ENCODE measurements at regions not wholly inside any gene's neighbourhood (a gene's known extent, or its start where the extent isn't known, plus 50 kb on each side); places are given as distances from the start of the nearest gene placed in this dataset.

DNA sequence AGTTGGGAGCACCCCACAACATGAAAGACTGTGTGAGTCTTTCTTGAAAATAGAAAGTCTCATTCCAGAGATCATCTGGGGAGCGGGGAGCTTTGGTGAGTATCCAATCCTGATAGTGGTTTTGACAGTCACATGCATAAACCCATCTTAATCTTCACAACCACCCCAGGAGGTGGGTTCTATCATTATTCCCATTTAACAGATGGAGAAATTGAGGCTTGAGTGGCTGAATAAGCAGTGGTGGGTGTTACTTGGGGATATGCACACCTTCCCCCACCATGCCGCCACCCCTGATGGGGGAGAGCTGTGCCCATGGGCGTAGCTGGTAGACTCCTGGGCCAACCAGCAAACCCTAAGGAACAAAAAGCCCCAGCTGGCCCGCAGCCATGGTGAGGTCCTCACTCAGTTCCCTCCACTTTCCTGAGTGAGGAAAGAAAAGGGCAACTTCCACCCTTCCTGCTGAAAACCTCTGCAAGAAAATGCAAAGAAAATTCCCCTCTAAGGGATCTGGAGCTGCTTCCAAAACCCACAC is 99.8 kb downstream of the SNX5 start:
- H3K4me3 ChIP-seq (ENCODE audit: low read depth, low read length): no peak overlapping the region
- DNase-seq (ENCODE audit: low read depth): no peak
- TF ChIP-seq, protein P1, sequence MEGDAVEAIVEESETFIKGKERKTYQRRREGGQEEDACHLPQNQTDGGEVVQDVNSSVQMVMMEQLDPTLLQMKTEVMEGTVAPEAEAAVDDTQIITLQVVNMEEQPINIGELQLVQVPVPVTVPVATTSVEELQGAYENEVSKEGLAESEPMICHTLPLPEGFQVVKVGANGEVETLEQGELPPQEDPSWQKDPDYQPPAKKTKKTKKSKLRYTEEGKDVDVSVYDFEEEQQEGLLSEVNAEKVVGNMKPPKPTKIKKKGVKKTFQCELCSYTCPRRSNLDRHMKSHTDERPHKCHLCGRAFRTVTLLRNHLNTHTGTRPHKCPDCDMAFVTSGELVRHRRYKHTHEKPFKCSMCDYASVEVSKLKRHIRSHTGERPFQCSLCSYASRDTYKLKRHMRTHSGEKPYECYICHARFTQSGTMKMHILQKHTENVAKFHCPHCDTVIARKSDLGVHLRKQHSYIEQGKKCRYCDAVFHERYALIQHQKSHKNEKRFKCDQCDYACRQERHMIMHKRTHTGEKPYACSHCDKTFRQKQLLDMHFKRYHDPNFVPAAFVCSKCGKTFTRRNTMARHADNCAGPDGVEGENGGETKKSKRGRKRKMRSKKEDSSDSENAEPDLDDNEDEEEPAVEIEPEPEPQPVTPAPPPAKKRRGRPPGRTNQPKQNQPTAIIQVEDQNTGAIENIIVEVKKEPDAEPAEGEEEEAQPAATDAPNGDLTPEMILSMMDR (IDR thresholded peaks at IDR 0.05; ENCODE audit: insufficient read depth, low read length): no peak

DNA sequence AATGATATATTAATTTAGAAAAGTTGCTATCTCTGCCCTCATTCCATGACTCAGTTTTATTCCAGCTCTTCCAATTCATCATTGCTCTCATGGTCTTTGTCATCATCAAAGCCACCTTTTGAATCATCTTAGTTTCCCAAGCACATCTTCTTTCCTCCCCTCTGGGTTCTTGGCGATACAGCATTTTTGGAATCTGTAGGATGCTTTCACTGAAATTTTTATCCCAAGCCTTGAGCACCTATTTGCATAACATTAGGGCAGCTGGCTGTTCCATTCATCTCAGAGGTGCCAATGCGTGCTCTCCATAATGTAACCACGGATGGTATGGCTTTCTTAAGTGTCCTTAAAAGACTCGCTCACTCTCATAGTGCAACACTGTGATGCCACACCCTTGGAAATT is 100.4 kb downstream of the SNX5 start:
- no peak overlapping the region for H3K4me3 ChIP-seq (ENCODE audit: low read depth, low read length)
- no peak for DNase-seq (ENCODE audit: low read depth)
- TF ChIP-seq, protein P1 (IDR thresholded peaks at IDR 0.05; ENCODE audit: insufficient read depth, low read length): no peak

DNA sequence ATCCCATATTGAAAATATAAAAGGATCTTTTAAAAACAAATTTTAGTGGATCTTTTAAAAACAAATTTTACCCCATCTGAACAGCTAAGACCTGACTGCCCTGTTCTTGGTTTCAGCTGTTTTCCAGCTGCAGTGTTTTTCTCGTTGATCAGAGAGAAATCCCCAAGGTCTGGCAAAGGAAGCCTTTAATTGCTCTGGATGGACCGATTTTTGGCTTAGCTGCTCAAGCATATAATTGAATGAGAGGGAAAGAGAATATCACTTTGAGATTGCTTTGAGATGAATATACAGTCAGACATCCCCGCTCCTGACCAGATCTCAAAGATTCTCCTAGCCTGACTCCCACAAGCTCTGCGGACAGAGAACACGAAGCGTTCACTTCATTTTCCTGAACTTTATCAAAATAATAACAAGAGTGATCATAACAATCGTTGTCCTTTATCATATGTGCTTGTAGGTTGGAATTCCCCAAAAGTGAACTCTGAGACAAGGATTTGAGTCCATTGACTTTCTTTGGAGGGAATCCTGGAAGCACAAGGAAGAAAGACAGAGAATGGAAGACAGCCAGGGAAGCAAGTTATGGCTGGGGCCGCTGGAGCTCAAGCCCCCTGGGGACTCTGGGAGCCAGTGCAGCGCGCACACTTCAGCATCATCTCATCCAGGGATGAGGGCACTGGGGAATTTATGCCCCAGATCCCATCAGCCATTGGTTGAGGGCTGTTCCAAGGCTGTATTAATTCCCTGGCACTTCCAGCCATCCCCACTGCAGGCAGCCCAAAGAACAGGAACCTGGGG is 101.3 kb downstream of the SNX5 start:
- TF ChIP-seq, protein P1 (IDR thresholded peaks at IDR 0.05; ENCODE audit: insufficient read depth, low read length): no peak
- peak; percentile 47 for DNase-seq (ENCODE audit: low read depth)

DNA sequence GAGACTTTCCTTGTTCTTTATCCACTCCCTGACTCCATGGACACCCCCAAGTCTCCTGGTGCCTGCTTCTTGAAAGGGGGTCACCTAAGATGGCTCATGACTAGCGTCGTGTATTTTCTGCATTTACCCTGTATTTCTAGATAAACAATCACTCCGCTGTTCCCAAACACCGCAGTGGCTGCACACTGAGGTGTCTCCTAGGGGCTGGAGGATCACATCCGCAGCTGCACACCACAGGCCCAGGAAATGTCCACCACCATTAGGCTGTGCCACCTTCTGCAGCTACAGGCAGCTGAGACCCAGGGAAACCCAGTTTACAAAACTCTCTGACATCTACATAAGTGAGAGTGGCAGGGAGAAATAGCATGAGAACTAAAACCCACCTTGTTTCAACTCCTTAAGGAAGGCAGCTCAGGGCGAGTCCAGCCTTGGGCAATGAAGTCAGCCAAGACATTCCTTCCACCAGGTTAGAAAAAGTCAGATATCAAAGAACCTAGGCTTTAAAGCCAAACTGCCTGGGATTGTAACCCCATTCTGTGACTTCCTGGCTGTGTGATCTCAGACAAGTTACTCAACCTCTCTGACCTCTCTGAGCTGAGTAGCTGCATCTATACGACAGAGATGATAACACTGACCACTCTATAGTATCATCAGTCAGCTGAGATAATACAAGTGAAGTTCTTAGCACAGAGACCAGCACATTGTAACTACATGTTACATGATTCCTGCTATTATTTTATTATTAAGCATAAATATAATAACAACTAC is 102.2 kb downstream of the SNX5 start:
- DNase-seq (ENCODE audit: low read depth): no peak
- H3K4me3 ChIP-seq (ENCODE audit: low read depth, low read length): no peak overlapping the region

More for the DNA sequence above, 101.3 kb downstream of the SNX5 start:
- no peak overlapping the region for H3K4me3 ChIP-seq (ENCODE audit: low read depth, low read length)

DNA sequence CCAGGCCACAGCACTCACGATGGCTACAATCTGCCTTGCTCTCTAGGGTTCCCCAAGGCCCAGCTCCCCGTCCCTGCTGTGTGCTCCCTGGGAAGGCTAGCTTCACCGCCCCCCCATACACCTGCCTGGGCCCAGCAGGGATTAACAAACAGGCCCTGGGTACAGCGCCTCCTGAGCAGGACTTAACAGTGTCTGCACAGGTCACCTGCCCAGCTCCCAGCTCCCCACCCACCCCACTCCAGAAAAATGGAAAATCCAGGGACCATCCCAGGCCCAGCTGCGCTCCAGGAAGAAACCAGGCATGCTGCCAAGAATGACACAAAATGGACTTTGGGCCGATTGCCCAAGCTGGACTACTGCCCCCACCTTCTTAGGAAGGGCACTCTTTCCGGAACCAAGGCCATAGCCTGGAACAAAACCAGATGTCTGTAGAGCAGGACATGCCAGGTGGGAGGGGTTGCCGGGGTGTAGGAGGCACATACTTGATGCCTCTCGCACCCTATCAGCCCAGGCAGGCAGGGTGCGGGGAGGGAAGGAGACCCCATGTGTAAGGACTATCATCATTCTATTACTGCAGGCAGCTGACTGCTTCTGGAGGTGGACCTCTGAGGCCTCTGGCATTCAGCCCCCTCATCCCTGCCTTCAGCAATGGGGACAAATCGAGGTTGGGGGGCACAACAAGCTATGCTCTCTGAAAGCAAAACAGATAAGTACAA is 104.9 kb downstream of the SNX5 start:
- TF ChIP-seq, protein P1 (IDR thresholded peaks at IDR 0.05; ENCODE audit: insufficient read depth, low read length): no peak
- DNase-seq (ENCODE audit: low read depth): peak; percentile 78
- no peak overlapping the region for H3K4me3 ChIP-seq (ENCODE audit: low read depth, low read length)

More for the DNA sequence above, 102.2 kb downstream of the SNX5 start:
- TF ChIP-seq, protein P1 (IDR thresholded peaks at IDR 0.05; ENCODE audit: insufficient read depth, low read length): peak; percentile 11

DNA sequence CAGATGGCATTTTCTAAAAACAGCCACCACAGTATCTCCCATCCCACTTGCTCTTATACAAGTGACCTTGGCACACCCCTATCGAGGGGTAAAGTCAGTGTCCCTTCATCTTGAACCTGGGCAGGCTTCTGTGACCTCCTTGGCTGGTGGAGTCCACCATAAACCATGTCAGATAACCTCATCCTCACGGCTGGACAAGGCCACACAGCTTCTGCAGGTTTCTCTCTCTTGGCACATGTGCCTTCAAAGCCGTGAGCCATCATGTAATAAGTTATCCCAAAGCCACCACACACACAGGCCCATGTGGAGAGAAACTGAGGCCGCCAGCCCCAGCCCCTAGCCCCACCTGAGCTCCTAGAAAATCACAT is 105.4 kb downstream of the SNX5 start:
- no peak overlapping the region for H3K4me3 ChIP-seq (ENCODE audit: low read depth, low read length)
- no peak for DNase-seq (ENCODE audit: low read depth)

More for the DNA sequence above, 105.4 kb downstream of the SNX5 start:
- TF ChIP-seq, protein P1 (IDR thresholded peaks at IDR 0.05; ENCODE audit: insufficient read depth, low read length): no peak
